Epithelial cell of proximal tubule (primary cell): ENCODE measurements at regions not wholly inside any gene's neighbourhood (a gene's known extent, or its start where the extent isn't known, plus 50 kb on each side); places are given as distances from the start of the nearest gene placed in this dataset.

Experiments used
- DNase-seq: peaks from one replicate; pipeline ENCODE4 v3.0.0-alpha.2; 2011; ENCODE audit warnings: low read depth
- H3K4me3 ChIP-seq: 2 replicates; pipeline ENCODE4 v1.5.1; 2011; ENCODE audit warnings: low read depth, mild to moderate bottlenecking, low read length
- CTCF ChIP-seq: conservative IDR thresholded peaks from 2 replicates; pipeline ENCODE4 v1.5.1; 2012; ENCODE audit warnings: low read depth, mild to moderate bottlenecking, low read length

DNA sequence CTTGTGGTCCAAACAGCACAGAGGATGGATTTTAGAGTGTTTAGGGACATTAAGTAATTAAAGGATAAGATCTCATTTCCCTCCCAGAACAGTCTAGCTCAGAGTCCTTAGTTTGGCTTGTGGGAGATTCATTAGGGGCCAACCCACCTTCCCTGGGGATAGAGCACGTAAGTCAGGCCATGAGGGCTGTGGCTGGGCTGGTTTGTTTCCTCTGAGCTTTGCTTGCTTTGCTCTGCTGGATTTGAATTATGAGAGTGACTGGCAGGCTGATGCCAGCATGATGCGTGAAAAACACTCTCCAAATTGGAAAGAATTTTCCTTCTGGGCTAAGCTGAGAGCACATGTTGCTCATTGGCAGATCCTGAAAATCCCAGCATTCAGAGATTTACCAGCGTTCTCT, 84.7 kb upstream of the HEPHL1 start:
- no peak overlapping the region for H3K4me3 ChIP-seq
- TF ChIP-seq CTCF = no peak
- no peak for DNase-seq

GRCh38 chr11:93939084-93939760, 81.9 kb upstream of the HEPHL1 start:
- H3K4me3 ChIP-seq = no peak overlapping the region
- no peak for TF ChIP-seq CTCF
- DNase-seq = no peak

- TF ChIP-seq CTCF = no peak
Observed at GRCh38 chr11:93940395-93940794, 80.8 kb upstream of the HEPHL1 start.

GRCh38 chr11:93942176-93942575, 79.0 kb upstream of the HEPHL1 start:
- H3K4me3 ChIP-seq = no peak overlapping the region
- DNase-seq = no peak
- no peak for TF ChIP-seq CTCF

More at GRCh38 chr11:93940395-93940794, 80.8 kb upstream of the HEPHL1 start:
- no peak for DNase-seq
- H3K4me3 ChIP-seq = no peak overlapping the region

GRCh38 chr11:93945596-93945995, 75.6 kb upstream of the HEPHL1 start:
- DNase-seq = no peak
- no peak for TF ChIP-seq CTCF
- no peak overlapping the region for H3K4me3 ChIP-seq

DNA sequence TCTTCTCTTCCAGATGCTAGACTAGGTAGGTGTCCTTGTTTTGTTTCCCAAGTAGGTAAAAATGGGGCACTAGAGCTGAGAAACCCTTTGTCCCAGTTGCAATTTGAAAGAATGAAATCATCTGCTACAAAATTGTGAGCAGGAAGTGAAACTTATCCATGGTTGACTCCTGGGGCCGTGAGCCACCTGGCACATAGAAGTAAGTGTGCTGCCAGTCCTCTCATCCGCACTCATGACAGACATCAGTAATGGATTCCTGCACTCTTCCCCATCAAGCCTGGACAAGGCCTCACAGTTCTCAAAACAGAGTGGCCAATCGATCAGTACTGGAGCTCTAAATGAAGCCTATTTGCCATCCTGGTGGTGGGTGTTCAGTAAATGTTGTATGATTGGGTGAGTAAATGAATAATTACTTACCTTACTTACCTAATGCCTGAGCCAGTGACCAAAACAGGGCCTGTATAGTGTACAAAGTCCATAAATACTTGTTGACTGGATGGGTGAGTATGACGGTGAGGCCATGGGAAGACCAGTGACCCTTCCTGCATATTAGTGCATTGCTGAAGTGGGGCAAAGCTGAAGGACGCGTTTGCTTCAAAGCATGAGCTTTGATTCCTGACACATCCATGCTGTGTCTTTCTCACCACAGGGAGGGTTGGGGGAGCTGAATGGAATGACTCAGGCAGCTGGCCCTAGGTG, 68.9 kb upstream of the HEPHL1 start:
- no peak for TF ChIP-seq CTCF
- no peak overlapping the region for H3K4me3 ChIP-seq
- DNase-seq = peak; percentile 37
